Dermis microvascular lymphatic vessel endothelial cell (primary cell): ENCODE measurements at regions not wholly inside any gene's neighbourhood (a gene's known extent, or its start where the extent isn't known, plus 50 kb on each side); places are given as distances from the start of the nearest gene placed in this dataset.

Experiments
- DNase-seq, 2 donors: peaks; one replicate each; pipeline versions ENCODE4 v3.0.0 to v3.0.0-alpha.2; 2010; ENCODE audit warnings: low read depth in 2 of 2

GRCh38 chr2:22199994-22200393 is 1076.2 kb downstream of the TDRD15 start:
- DNase-seq = no peak

GRCh38 chr2:22209545-22209944 is 1085.8 kb downstream of the TDRD15 start:
- no peak for DNase-seq

- no peak for DNase-seq
Measured at GRCh38 chr2:22213237-22213636, 1089.5 kb downstream of the TDRD15 start.

- DNase-seq = no peak
Measured at GRCh38 chr2:22215517-22215916, 1091.7 kb downstream of the TDRD15 start.

GRCh38 chr2:22217881-22218280 is 1094.1 kb downstream of the TDRD15 start:
- no peak for DNase-seq

DNA sequence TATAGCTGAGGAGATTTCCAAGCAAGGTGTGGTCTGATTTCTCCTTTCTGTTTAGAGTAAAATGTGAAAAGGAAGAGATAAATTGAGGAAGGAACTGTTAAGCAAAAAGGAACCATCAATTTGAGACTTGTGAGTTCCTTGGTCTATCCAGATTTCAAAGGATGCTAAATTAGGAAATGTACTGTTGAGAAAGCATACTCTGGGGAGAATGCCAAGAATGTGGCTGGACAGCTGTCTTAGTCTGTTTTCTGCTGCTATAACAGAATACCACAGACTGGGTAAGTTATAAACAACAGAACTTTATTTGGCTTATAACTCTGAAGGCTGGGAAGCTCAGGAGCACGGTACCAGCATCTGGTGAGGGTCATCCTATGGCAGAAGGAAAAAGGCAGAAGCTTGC is 1097.2 kb downstream of the TDRD15 start:
- no peak for DNase-seq

GRCh38 chr2:22238967-22239366 is 1115.2 kb downstream of the TDRD15 start:
- DNase-seq = no peak

DNA sequence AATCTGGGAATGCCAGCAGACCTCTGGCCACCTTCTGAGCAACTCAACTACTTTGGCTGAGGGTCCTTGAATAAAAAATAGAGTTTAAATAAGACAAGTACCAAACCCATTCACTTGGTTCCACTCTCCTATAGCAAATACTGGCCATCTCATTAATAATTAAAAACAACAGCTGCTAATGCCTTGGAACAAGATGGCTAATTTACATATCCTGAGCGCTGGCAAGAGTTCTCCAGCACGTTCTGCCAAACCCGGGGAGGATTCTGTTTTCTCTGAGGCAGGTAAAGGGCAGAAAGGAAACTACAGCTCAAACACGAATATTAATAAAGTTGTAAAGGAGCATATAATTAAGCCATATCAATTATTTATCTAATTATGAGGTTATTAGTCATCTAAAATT is 1123.7 kb downstream of the TDRD15 start:
- DNase-seq = no peak

- no peak for DNase-seq
Measured at GRCh38 chr2:22248851-22249250, 1125.1 kb downstream of the TDRD15 start.

DNA sequence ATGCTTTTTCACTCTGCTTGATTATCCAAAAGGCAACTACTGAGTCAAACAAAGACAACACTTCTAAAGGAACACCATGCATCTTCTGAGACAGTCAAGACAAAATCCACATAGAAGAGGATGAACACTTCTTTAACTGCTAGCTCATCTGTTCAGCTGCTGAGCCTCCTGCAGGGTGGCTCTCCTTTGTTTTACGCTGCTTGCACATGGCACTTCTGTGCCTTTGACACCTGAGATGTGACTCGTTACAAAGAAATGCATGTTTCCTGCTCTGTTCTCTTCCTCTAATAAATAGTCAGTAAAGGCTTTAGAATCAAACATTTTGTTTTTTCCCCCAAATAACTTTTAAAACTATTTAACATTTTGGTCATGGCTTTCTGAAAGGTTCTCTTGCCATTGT is 1129.4 kb downstream of the TDRD15 start:
- no peak for DNase-seq

GRCh38 chr2:22261165-22261564 is 1123.8 kb upstream of the KLHL29 start:
- DNase-seq = no peak

DNA sequence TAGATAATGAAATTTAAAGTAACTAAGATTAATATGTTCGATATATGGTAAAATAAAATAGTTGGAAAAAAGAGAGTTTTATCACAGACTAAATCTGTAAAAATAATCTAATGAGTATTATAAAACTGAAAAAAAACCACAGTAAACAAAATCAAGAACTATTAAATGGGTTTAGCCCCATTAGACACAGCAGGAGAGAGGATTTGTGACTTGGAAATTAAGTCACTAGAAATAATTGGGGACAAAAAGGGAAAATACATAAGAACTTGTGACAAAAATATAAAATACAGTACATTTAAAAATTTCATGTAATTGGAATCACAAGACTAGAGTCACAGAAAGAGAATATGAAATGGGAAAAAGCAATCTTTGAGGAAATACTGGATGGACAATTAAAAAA is 1114.6 kb upstream of the KLHL29 start:
- DNase-seq = no peak

DNA sequence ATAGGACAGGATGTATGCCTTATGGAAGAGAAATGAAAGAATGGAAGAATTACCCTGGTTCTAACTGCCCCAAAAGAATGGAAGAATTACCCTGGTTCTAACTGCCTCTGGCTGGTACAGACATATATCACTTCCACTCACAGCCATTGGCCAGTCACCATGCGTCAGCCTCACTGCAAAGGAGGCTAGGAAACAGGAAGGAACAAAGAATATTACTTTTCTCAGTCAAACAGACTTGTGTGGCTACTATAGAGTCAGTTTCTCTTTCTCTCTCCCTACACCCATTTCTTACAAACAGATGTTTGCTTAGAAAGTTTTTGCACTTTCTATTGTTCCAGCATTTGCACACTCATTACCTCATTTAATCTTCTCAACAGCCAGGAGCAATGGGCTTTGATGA is 1111.1 kb upstream of the KLHL29 start:
- DNase-seq = no peak

DNA sequence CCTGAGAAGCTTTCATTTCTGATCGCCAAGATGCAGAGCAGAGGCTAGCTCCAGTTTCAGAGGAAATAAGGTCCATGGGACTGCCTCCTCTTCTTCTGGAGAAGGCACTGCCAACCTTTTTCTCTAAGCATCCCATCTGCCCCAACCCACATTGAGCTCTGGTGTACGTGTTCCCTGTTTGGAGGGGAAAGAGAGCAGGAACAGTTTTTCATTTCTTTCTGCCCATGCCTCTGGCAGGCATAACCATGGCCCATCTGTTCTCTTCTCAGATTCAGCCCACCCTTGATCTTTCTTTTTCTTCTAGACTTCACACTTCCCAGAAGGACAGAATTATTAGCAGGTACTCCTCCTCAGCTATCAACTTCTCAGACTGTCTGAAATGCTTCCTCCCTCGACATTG is 1110.3 kb upstream of the KLHL29 start:
- DNase-seq = no peak

DNA sequence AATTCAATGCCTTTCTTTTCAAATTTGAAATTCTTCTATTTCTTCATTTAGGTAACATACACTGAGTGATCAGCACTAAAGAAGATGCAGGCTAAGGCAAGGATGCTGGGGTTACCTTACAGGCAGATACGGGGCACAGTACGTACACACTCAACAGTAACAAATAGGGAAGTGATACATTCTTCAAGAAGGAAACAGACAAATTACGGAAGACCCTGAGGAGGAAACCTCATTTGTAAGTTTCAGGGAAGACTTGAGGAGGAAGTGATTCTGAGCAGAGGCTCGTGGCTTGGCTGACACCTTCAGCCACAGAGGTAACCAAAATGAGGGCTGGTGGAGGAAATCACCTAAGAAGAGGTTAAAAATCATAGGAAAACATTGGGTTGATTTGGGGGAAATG is 1108.3 kb upstream of the KLHL29 start:
- DNase-seq = no peak

DNA sequence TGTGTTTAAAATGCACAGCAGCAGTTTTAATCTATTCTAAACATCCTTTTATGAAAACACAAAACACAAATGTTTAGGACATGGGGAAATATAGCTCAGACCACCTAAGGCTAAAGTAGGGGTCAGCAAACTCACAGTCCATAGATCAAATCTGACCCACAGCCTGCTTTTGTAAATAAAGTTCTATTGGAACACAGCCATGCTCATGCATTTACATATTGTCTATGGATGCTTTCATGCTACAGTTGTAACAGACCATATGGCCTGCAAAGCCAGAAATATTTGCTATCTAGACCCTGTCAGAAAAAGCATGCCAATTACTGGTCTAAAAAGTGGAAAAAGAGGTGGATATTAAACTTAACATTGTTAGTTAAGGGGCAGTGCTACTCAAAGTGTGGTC is 1105.4 kb upstream of the KLHL29 start:
- no peak for DNase-seq

DNA sequence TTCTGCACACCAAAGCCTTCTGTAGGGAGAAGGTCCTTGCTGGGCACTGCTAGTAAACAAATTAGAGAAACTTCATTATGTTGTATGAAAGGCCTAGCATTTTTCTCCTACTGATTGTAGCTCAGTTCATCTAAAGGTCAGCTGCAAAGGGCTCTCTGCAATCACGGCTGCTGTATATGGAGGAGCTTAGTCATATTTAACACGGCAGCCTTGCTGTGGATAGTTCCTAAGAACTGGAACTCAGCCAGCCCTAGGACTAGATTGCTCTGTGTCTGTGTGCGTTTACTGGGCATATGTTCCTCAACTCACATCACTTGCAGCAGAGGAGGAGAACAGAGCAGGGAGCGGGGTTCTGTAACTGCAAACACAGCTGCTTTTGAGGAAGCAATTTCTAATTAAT is 1103.9 kb upstream of the KLHL29 start:
- DNase-seq = no peak

- no peak for DNase-seq
Measured at GRCh38 chr2:22282220-22282619, 1102.8 kb upstream of the KLHL29 start.

- no peak for DNase-seq
Measured at GRCh38 chr2:22282916-22283315, 1102.1 kb upstream of the KLHL29 start.

DNA sequence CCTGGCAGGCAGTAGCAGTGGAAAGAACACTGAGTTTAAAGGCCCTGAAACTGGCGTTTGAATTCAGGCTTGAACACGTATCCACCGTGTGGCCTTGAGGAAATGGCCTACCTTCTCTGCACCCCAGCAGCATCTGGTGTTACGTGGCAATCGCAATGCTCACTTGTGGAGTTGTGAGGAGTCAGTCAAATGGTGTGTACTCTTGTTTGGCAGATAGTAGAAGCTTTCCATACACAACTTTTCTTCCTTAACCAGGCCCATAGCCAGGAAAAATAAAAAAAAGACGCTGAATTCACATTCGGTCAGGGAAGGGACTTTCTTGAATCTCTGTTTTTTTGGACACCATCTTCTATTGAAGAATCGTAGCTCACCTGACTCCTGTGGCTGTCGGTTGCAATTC is 1101.5 kb upstream of the KLHL29 start:
- no peak for DNase-seq

- no peak for DNase-seq
Measured at GRCh38 chr2:22290302-22290701, 1094.7 kb upstream of the KLHL29 start.

- no peak for DNase-seq
Measured at GRCh38 chr2:22290909-22291473, 1094.0 kb upstream of the KLHL29 start.

DNA sequence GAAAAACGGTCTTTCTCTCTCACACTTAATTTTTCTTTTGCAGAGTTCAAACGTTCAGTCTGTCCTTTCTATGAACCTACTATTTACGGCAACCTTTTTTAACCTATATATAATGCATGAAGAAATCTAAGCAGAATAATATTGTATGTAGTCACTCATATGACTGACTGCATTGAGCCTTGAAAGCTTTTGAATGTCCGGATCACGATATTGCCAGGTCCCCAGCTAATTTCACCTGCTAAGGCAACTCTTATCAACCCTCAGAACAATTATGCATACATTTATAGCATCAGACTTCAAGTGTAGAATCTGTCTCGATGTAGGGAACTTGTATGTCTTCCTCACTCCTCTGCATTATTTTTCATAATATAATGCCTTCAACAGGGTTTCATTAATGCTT is 1083.8 kb upstream of the KLHL29 start:
- DNase-seq = no peak

GRCh38 chr2:22326250-22326649 is 1058.7 kb upstream of the KLHL29 start:
- DNase-seq = no peak
